BE2C (cell line): ENCODE measurements at regions not wholly inside any gene's neighbourhood (a gene's known extent, or its start where the extent isn't known, plus 50 kb on each side); places are given as distances from the start of the nearest gene placed in this dataset.

Experiments
- DNase-seq: peaks from one replicate; pipeline ENCODE4 v3.0.0-alpha.2; 2020
- H3K27me3 ChIP-seq: fragments of 250-450 bp; sonication (Bioruptor Pico); 2 replicates; pipeline ENCODE4 v1.5.1; 2020; ENCODE audit warnings: mild to moderate bottlenecking
- H3K36me3 ChIP-seq: fragments of 250-450 bp; sonication (Bioruptor Pico); 2 replicates; pipeline ENCODE4 v1.5.1; 2020; ENCODE audit warnings: mild to moderate bottlenecking
- H3K4me1 ChIP-seq: fragments of 250-450 bp; sonication (Bioruptor Pico); 2 replicates; pipeline ENCODE4 v1.5.1; 2020
- H3K4me3 ChIP-seq: 2 replicates; pipeline ENCODE4 v1.5.1; 2011; ENCODE audit warnings: low read depth, low read length
- H3K9me3 ChIP-seq: fragments of 250-450 bp; sonication (Bioruptor Pico); 2 replicates; pipeline ENCODE4 v1.5.1; 2020
- TF ChIP-seq, protein P1 (sequence below): IDR thresholded peaks from 2 replicates; pipeline ENCODE4 v1.5.1; 2012; ENCODE audit warnings: mild to moderate bottlenecking, low read depth, low read length

DNA sequence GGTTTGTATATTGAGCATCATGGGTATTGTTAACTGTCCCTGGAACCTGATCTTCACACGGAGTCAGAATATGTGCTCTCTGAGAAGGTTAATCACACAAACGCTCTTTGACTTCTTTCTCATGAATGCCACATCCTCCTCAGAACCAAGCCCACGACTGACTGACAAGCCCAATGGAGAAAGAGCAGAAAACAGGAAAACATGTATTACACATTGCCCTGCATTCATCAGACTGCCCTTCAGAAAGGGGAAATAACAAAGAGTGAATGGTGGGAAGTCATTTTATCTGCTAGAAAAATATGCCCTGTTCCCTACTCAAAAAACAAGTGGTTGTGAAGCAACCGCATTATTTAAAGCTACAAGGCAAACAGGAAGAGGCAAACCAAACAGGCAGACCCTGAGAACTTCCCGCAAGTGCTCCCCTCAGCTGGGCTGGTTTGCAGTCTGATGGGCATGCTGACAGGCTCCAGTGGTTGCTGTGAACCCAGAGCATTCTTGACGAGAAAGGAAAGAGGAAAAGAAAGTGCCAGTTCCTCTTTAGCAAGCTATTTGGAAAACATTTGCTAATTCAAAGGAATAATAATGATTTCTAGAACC is 172.9 kb upstream of the SETBP1 start:
- no peaks in the 10 kb centered on the region for H3K9me3 ChIP-seq
- no peaks in the 10 kb centered on the region for H3K27me3 ChIP-seq
- DNase-seq, result no peak
- H3K4me1 ChIP-seq, result no peaks in the 10 kb centered on the region
- TF ChIP-seq, protein P1, sequence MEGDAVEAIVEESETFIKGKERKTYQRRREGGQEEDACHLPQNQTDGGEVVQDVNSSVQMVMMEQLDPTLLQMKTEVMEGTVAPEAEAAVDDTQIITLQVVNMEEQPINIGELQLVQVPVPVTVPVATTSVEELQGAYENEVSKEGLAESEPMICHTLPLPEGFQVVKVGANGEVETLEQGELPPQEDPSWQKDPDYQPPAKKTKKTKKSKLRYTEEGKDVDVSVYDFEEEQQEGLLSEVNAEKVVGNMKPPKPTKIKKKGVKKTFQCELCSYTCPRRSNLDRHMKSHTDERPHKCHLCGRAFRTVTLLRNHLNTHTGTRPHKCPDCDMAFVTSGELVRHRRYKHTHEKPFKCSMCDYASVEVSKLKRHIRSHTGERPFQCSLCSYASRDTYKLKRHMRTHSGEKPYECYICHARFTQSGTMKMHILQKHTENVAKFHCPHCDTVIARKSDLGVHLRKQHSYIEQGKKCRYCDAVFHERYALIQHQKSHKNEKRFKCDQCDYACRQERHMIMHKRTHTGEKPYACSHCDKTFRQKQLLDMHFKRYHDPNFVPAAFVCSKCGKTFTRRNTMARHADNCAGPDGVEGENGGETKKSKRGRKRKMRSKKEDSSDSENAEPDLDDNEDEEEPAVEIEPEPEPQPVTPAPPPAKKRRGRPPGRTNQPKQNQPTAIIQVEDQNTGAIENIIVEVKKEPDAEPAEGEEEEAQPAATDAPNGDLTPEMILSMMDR, result no peak
- no peaks in the 10 kb centered on the region for H3K36me3 ChIP-seq
- H3K4me3 ChIP-seq, result no peak overlapping the region

DNA sequence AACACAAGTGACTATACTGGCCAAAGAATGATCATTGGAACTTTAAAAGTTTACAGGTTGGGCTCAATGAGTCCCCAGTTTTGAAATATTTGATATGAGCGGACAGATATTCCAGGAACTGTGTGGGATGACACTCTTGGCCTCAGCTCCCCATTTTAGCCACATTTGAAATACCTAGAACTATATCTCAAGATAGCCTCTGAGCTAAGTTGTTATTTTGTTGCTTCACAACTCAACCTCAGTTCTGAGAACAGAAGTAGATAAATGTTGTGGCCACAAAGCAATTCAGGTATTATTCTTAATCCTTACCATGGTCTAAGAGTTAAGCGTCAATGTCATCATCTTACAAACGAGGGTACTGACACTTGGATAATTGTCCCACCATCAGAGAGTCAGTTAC is 172.2 kb upstream of the SETBP1 start:
- Histone ChIP-seq H3K4me1 (no peaks in the 10 kb centered on the region), H3K27me3 (no peaks in the 10 kb centered on the region), H3K9me3 (no peaks in the 10 kb centered on the region), H3K36me3 (no peaks in the 10 kb centered on the region), H3K4me3 (no peak overlapping the region)
- TF ChIP-seq, protein P1, result no peak
- no peak for DNase-seq

DNA sequence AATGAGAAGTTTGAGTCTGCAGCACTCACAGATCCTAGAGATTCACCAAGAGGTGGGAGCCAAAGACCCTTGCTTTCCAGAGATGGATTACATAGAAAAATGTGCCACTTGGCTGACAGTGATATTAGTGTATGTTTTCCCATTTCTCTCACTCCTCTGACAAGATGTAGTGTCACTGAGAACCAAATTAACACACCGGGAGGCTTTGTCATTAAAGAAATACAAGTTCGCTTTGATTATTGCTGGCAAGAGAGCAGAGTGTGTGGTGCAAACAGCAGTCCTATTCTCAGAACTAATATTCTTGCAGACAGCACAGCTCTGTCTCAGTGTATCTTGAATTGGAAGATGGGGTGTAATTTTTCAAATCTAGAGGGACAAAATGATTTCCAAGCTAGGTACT is 171.6 kb upstream of the SETBP1 start:
- Histone ChIP-seq H3K4me3 (no peak overlapping the region), H3K4me1 (no peaks in the 10 kb centered on the region), H3K27me3 (no peaks in the 10 kb centered on the region), H3K36me3 (no peaks in the 10 kb centered on the region), H3K9me3 (no peaks in the 10 kb centered on the region)
- DNase-seq, result no peak
- TF ChIP-seq, protein P1, result no peak

DNA sequence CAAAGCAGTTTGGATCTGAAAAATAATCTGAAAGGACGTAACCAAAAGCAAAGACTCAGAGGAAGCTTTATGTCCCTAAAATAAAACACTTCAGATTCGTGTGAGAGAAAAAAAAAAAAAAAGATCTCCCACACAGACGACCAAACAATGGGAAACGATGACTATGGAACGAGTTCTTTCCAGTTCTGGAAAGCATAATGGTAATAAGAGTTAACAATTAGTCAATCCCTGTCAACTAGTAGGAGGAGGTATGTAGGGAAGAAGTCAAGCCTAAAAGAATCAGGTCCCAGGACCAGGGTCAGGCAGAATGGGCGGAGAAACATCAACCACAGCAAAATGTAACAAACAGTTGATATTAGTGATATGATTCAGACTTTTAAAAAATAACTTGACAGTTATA is 170.3 kb upstream of the SETBP1 start:
- H3K4me1 ChIP-seq, result no peaks in the 10 kb centered on the region
- no peaks in the 10 kb centered on the region for H3K9me3 ChIP-seq
- no peaks in the 10 kb centered on the region for H3K36me3 ChIP-seq
- H3K27me3 ChIP-seq, result no peaks in the 10 kb centered on the region
- TF ChIP-seq, protein P1, result no peak
- DNase-seq, result no peak
- H3K4me3 ChIP-seq, result no peak overlapping the region

DNA sequence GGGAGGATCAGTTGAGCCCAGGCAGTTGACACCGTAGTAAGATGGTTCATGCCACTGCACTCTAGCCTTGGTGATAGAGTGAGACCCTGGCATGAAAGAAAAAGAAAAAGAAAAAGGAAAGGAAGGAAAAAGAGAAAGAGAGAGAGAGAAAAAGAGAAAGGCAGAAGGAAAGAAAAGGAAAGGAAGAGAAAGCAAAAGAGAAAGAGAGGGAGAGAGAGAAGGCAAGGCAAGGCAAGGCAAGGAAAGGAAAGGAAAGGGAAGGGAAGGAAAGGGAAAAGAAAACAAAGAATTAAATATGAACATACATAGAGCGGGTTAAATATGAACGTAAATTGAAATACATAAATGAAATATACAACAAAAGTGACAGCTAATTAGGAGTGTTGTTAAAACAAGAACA is 167.5 kb upstream of the SETBP1 start:
- DNase-seq, result no peak
- no peaks in the 10 kb centered on the region for H3K9me3 ChIP-seq
- H3K36me3 ChIP-seq, result no peaks in the 10 kb centered on the region
- TF ChIP-seq, protein P1, result no peak
- no peak overlapping the region for H3K4me3 ChIP-seq
- H3K4me1 ChIP-seq, result no peaks in the 10 kb centered on the region
- H3K27me3 ChIP-seq, result no peaks in the 10 kb centered on the region

DNA sequence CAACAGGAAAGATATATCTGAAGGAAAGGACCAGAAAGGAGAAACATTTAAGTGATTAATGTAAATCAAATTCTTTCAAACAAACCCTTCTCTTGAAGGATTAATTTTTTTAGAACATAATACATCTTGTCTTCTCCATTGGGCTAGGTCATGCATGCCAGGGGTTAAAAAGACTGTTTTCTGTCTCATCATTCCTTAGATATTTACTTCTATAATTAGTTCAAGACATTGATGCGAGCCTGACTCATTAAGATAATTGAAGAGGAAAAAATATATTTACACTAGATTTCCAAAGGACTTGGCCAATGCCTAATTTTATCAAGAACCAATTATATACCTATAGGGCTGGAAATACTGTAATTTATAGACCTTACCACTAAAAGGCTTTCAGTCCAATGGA is 166.6 kb upstream of the SETBP1 start:
- no peak overlapping the region for H3K4me3 ChIP-seq
- no peaks in the 10 kb centered on the region for H3K4me1 ChIP-seq
- H3K27me3 ChIP-seq, result no peaks in the 10 kb centered on the region
- H3K9me3 ChIP-seq, result no peaks in the 10 kb centered on the region
- DNase-seq, result no peak
- TF ChIP-seq, protein P1, result no peak
- no peaks in the 10 kb centered on the region for H3K36me3 ChIP-seq
